Aorta (tissue), 5 donors: ENCODE measurements at regions not wholly inside any gene's neighbourhood (a gene's known extent, or its start where the extent isn't known, plus 50 kb on each side); places are given as distances from the start of the nearest gene placed in this dataset.

ENCODE experiments used
- ATAC-seq: fragments of 200-7000 bp; cut with Tn5 transposase; one replicate; pipeline ENCODE4 v1.9.1; 2022; ENCODE audit warnings: moderate library complexity; ENCODE audit not compliant: low FRiP score
- DNase-seq, 2 donors: peaks; one replicate each; pipeline ENCODE4 v3.0.0-alpha.2; 2020
- H3K27ac ChIP-seq, 2 donors: one replicate each; pipeline ENCODE4 v1.5.1; 2013; ENCODE audit warnings: low read length in 2 of 2, mild to moderate bottlenecking in 2 of 2, moderate library complexity in 2 of 2, control low read depth in 1 of 2, inconsistent platforms in 1 of 2, low read depth in 1 of 2
- H3K27me3 ChIP-seq, 2 donors: one replicate each; pipeline ENCODE4 v1.6.1; 2013; ENCODE audit warnings: control low read depth in 1 of 2, low read length in 1 of 2, mild to moderate bottlenecking in 1 of 2, moderate library complexity in 1 of 2; ENCODE audit not compliant: insufficient read depth in 2 of 2, control insufficient read depth in 1 of 2
- H3K36me3 ChIP-seq, 2 donors: one replicate each; pipeline ENCODE4 v1.6.1; 2013; ENCODE audit warnings: control low read depth in 1 of 2, low read length in 1 of 2, mild to moderate bottlenecking in 1 of 2; ENCODE audit not compliant: insufficient read depth in 2 of 2, control insufficient read depth in 1 of 2
- H3K4me1 ChIP-seq, 2 donors: one replicate each; pipeline ENCODE4 v1.6.1; 2013; ENCODE audit warnings: low read length in 2 of 2, control low read depth in 1 of 2, mild to moderate bottlenecking in 1 of 2, moderate library complexity in 1 of 2; ENCODE audit not compliant: insufficient read depth in 2 of 2, control insufficient read depth in 1 of 2
- H3K4me3 ChIP-seq, 2 donors: one replicate each; pipeline ENCODE4 v1.5.1; 2013; ENCODE audit warnings: low read length in 2 of 2, control low read depth in 1 of 2, mild to moderate bottlenecking in 1 of 2
- H3K9me3 ChIP-seq: one replicate; pipeline ENCODE4 v1.6.1; 2013; ENCODE audit warnings: mild to moderate bottlenecking, low read length; ENCODE audit not compliant: control insufficient read depth
- WGBS, 2 donors: extraction: QIAGEN DNeasy Blood & Tissue Kit; methylation state at CpG; one replicate each; pipeline ENCODE4 v1.1.7; 2013; 5-methylcytosine and 5-hydroxymethylcytosine counted together
- intact Hi-C, 2 donors: fragments of 100-400 bp; cut with DNase I; formaldehyde crosslinking; loops; one replicate each; pipeline versions ENCODE4 v1.14.2 to v1.15.0; 2022
- donor health status: healthy with polysubstance abuse.
- donor health status: Bipolar disorder and iron deficiency.
- donor health status: DM: no; HTN: no; CAD: no.
- donor health status: DM: no; HTN: no; CAD: no.
- donor health status: DM: yes; HTN: yes; CAD: no.

GRCh38 chr4:66647926-66648325, 897.4 kb downstream of the CENPC start:
- Histone ChIP-seq H3K36me3 (no peaks in the 10 kb centered on the region), H3K27me3 (no peaks in the 10 kb centered on the region), H3K9me3 (no peaks in the 10 kb centered on the region), H3K4me3 (no peak overlapping the region), H3K27ac (no peak overlapping the region), H3K4me1 (no peaks in the 10 kb centered on the region)
- DNase-seq (no peak), ATAC-seq (no peak)
- WGBS, 2 donors: 57 to 62% methylated on average over 3 of the region's 3 CpGs
- intact Hi-C loops: no loop called here

DNA sequence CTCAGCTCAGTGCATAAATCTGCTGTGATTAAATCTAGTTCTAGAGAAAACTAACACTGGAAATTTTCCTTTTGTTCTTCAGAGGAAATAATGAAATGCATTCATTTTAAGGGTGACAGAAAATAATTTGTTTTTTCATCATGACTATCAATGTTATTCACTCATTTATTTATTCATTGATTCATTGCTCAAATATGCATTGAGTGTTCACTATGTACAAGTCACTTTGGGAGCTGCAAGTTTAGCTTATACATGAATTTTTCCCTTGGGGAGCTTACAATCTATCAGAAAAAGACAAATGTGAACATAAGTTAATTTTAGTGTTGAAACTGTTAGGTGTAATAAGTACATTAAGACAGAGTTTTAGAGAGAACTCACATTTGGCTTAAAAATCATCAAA, 897.8 kb downstream of the CENPC start:
- ATAC-seq (no peak), DNase-seq (no peak)
- H3K36me3 ChIP-seq: no peaks in the 10 kb centered on the region
- H3K4me3 ChIP-seq: no peak overlapping the region
- intact Hi-C loops: no loop called here
- no peak overlapping the region for H3K27ac ChIP-seq
- H3K9me3 ChIP-seq: no peaks in the 10 kb centered on the region
- H3K4me1 ChIP-seq: no peaks in the 10 kb centered on the region
- no peaks in the 10 kb centered on the region for H3K27me3 ChIP-seq

GRCh38 chr4:66640233-66640990, 904.9 kb downstream of the CENPC start:
- Histone ChIP-seq H3K9me3 (no peaks in the 10 kb centered on the region), H3K27me3 (no peaks in the 10 kb centered on the region), H3K36me3 (no peaks in the 10 kb centered on the region), H3K27ac (no peak overlapping the region), H3K4me3 (no peak overlapping the region), H3K4me1 (no peaks in the 10 kb centered on the region)
- no peak for DNase-seq
- ATAC-seq: no peak
- 24% methylated on average over 5 of the region's 5 CpGs for WGBS, 2 donors
- intact Hi-C loops: no loop called here

- no peaks in the 10 kb centered on the region for H3K36me3 ChIP-seq
- no peak overlapping the region for H3K4me3 ChIP-seq
- no peak for ATAC-seq
- H3K9me3 ChIP-seq: no peaks in the 10 kb centered on the region
- no peaks in the 10 kb centered on the region for H3K27me3 ChIP-seq
- intact Hi-C loops: no loop called here
- no peaks in the 10 kb centered on the region for H3K4me1 ChIP-seq
- no peak for DNase-seq
- H3K27ac ChIP-seq: no peak overlapping the region
Observed at GRCh38 chr4:66639361-66639760, 905.9 kb downstream of the CENPC start.

- DNase-seq: no peak
- intact Hi-C loops: no loop called here
- WGBS, 2 donors: 47 to 66% methylated on average over 2 of the region's 2 CpGs
Observed at GRCh38 chr4:66636349-66636748, 909.0 kb downstream of the CENPC start.

DNA sequence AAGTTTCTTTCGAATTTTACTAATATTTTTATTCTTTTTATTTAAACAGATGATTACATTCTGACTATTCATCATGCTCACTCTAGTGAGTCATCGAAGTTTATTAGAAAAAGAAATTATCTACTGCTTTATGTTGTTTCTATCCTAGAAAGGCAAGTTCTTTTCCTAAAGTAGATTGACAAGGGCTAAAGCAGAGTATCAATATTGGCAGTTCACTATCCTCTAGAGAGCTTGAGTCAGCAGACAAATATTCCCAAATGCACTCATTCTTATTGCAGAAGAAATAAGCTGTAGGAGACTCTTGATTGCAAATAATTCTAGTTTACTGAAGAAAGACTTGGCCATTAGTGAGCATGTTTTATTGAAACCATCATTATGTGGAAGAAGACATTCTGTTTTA, 911.8 kb downstream of the CENPC start:
- no peak for ATAC-seq

More at GRCh38 chr4:66636349-66636748, 909.0 kb downstream of the CENPC start:
- no peak for ATAC-seq
- Histone ChIP-seq H3K9me3 (peaks cover 1% of the 10 kb centered on the region), H3K27ac (no peak overlapping the region), H3K36me3 (no peaks in the 10 kb centered on the region), H3K4me1 (no peaks in the 10 kb centered on the region), H3K27me3 (no peaks in the 10 kb centered on the region), H3K4me3 (no peak overlapping the region)

GRCh38 chr4:66629927-66630326, 915.4 kb downstream of the CENPC start:
- DNase-seq: no peak
- Histone ChIP-seq H3K4me3 (no peak overlapping the region), H3K27ac (no peak overlapping the region), H3K27me3 (no peaks in the 10 kb centered on the region), H3K36me3 (no peaks in the 10 kb centered on the region), H3K4me1 (no peaks in the 10 kb centered on the region), H3K9me3 (peaks cover 1% of the 10 kb centered on the region)
- intact Hi-C loops: no loop called here
- ATAC-seq: no peak

More for the DNA sequence above, 911.8 kb downstream of the CENPC start:
- intact Hi-C loops: no loop called here
- Histone ChIP-seq H3K4me1 (no peaks in the 10 kb centered on the region), H3K9me3 (peaks cover 1% of the 10 kb centered on the region), H3K27me3 (no peaks in the 10 kb centered on the region), H3K27ac (no peak overlapping the region), H3K36me3 (no peaks in the 10 kb centered on the region), H3K4me3 (no peak overlapping the region)
- WGBS, 2 donors: 73 to 77% methylated on average over 2 of the region's 2 CpGs
- no peak for DNase-seq

DNA sequence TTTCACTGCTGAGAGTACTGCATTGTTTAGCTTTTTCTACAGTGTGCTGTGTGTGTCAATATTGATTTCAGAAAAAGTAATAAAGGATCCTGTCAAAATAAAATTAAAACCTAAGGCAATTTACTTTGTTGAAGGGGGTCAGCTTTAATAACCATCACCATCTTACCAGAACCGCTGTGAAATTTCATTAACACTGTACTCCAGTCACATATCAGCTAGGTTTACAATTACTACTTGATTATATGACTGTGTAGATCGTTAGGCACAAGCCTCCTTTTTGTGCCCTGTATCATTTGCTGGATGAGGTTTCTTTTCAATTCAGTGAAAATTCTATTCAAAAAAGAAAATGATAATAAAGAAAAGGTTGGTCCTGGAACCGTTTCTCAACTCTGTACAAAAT, 917.2 kb downstream of the CENPC start:
- Histone ChIP-seq H3K9me3 (peaks cover 3% of the 10 kb centered on the region), H3K4me3 (no peak overlapping the region), H3K36me3 (no peaks in the 10 kb centered on the region), H3K4me1 (no peaks in the 10 kb centered on the region), H3K27me3 (no peaks in the 10 kb centered on the region), H3K27ac (no peak overlapping the region)
- intact Hi-C loops: no loop called here
- no peak for ATAC-seq
- WGBS, 2 donors: 66 to 74% methylated on average over 3 of the region's 3 CpGs
- DNase-seq: no peak

DNA sequence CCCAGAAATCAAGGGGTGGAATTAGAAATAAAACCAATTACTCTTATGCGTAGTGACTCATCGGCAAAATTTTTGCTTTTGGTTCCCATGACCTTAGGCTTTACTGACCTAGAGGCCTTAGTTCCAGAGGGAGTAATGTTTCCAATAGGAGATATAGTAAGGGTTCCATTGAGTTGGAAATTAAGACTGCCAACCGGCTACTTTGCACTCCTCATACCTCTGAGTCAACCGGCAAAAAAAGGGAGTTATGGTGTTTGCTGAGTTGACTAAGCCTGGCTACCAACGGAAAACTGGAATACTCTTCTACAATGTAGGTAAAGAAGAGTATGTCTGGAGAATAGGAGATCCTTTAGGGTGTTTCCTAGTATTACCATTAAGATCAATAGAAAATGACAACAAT, 919.8 kb downstream of the CENPC start:
- intact Hi-C loops: no loop called here
- WGBS, 2 donors: 95 to 97% methylated on average over 5 of the region's 5 CpGs
- DNase-seq (no peak), ATAC-seq (no peak)
- H3K9me3 ChIP-seq: peaks cover 2% of the 10 kb centered on the region
- no peaks in the 10 kb centered on the region for H3K36me3 ChIP-seq
- no peak overlapping the region for H3K27ac ChIP-seq
- no peak overlapping the region for H3K4me3 ChIP-seq
- H3K4me1 ChIP-seq: no peaks in the 10 kb centered on the region
- no peaks in the 10 kb centered on the region for H3K27me3 ChIP-seq
